ENCODE measurements at regions not wholly inside any gene's neighbourhood (a gene's known extent, or its start where the extent isn't known, plus 50 kb on each side); places are given as distances from the start of the nearest gene placed in this dataset.

DNA sequence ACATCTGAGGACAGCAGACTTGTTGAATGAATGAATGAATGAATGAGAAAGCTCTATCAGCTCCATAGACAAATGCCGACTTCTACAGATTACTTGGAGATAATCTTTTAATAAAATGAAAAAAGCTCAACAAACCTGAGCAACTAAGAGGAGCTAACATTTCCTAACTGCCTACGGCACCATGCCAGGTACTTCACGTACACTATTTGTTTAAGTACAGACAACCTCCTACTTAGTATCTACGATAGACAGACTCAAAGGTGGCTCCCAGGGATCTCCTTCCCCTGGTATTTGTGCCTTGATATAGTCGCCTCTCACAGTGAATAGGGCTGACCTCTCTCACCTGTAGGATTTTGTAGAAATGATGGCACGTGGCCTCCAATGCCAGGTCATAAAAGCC, 412.2 kb upstream of the FAT1 start:
- no peak for DNase-seq

DNA sequence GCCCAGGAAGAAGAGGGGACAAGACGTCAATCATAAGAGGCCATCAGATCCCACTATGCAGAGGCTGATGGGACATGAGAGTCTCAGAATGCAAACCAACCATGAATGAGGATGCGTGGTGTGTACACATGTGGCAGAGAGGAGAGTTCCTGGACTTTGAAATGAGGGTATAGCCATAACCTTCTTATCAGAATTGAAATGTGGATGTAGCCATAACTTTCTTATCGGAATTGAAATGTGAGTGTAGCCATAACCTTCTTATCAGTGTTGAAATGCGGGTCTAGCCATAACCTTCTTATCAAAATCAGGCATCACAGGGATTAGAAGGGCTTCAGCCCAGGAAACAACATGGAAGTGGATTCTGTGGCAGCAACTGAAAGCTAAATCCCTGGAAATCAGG, 415.5 kb upstream of the FAT1 start:
- DNase-seq, result no peak

DNA sequence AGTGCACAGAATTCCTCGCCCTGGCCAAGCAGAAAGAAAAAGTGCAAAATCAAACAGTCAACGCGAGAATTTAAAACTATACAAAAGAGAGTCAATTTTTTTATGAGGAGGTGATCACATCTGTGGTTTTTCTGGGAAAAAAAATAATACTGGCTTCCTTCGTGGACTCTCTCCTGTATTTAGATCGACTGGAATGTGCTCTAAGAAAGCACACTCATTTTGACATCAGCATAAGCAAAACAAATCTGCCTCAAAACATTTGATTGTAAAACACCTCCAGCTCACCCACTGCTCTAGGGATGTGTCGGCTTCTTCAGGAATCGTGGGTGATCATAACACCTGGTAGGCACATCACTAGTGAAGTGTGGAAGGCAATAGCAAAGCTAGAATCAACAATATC, 417.4 kb upstream of the FAT1 start:
- DNase-seq, result no peak

DNA sequence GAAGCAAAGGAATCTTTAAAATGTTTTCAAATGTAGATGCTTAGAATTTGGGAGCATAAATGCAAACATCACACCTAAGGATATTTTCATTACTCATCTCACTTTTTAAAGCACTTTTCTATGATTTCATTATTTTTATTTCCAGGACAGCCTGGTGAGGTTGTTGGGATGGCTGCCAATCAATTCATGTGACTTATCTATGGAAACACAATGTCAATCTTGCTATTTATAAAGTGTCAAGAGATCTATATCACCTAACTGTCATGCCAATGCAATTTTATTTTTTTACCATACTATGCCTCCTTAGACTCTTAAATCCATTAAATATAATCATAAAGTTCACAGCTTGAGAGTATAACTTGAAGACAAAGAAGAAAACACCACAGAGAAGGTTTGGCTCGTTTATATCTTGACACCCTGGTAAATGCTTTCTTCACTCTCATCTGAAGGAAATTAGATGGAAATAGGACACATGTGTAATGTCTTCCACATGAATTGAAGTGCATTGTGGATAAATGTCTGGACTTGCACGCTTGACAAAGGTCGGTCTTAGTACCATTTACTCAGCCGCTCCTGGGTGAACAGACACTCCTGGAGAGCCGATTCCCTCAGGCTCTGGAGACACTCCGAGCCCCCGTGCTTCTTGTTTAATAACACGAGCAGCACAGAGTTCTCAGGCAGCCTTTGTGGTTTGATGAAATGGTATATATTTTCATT, 425.7 kb upstream of the FAT1 start:
- no peak for DNase-seq

DNA sequence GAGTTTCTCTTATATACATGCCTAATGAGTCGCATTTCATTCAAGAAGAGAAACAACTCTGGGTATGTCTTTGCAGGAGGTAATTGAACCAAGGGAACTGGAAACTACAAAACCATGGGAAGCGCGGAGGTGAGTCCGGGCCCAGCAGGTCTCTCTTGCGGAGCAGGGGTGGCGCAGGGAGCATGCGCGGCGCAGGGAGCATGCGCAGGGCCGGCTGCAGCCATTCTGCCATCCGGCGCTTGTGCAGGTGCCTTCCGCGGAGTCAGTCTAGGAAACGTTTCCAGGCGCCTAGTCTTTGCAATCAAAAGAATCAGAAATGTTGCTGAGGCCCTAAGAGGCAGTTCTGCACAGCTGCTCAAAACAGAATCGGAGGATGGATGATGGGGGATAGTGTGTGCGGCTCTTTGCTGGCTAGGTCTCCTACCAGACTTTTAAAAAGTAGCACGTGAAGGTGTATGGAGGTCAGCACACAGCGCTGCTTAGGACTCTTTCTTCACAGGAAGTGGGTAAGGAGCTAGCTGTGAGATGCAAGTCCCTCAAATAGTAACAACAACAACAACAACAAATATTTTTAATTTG, 433.8 kb upstream of the FAT1 start:
- DNase-seq, result no peak

DNA sequence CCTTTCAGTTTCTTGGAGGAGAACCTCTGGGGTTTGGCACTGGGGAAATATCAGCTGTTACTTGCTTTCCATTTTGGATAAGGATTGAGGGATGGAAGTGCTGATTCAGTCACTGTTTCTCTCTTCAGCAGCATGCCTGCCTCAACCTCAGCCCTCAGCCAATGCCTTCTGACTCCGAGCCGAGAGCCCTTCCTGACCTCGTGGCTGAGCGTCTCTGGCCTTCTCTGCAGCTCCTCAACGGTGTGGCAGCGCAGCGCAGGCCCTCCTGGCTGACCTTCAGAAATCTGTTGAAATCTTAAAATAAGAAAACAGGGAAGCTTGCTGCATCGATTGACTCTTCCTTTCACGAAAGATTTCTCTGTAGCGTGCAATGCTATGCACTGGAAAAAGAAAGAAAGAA, 434.3 kb upstream of the FAT1 start:
- DNase-seq, result no peak

DNA sequence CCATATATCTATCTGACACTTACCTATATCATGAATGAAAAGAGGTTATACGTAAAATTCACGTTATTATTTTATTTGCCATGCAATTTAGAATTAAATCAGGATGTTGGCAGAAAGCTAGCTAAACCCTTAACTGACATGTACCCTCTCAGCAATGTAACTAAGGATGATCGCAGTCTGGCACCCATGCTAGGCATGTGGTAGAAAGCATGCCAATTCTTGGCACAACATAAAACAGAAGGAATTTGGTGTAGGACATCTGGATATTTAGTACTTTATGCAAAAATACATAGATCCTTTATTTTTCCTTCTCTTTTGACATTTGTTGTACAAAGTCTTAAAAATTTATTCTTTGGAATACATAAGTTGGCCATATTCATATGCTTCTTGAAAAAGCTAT, 436.8 kb upstream of the FAT1 start:
- no peak for DNase-seq

DNA sequence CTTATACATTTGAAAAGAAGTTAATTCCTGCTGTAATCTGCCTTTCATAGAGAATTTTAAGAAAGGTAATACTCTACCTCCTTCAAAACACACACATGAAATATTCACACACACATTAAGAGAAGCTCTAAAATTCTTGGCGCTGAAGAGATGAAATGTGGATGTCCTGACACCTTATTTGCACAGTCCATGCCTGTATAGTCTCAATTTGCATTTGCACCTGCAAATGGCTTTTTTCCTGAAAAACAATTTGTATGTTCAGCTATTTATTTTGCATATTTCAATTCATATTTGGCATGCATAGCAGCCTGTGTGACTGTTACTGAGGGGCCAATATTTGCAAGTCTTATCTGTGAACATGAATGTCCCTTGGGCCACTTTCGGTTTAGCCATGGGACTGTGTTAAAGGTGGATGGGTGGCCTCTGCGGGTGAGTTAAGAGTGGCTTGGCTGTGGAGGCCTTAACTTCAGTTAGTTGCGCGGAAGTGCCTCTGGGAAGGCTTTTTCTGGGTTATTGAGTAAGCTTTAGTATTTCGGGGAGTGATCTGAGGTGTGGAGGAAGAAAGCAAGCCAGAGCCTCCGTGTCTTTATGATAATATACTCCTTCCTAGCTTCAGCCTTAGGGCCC, 443.3 kb upstream of the FAT1 start:
- DNase-seq, result no peak

DNA sequence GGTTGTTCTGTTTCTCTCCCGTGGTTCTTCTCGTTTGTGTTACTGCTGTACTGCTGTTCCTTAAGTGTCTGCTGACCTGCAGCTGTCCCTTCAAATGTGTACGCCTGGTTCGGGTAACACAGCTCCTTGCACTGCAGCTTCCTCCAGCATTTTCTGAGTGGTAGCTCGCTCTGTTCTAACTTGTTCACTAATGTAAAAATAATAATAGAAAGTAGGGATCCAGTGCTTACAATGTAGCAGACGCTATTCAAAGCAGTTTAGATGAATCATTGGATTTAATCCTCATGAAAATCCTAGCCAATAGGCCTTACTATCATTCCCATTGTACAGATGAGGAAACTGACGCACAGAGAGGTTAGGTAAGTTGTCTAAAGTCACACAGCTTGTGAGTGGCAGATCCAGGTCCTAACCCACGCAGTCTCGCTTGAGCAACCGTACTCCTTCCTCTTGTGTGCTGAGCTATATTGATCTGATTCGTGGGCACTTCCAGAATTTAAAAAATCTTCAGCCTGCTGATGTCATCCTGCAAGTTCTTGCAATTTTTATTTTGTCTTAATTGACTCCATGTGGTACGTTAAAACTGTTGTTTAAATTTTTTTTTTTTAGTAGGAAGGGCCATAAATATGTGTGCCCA, 448.2 kb upstream of the FAT1 start:
- no peak for DNase-seq

DNA sequence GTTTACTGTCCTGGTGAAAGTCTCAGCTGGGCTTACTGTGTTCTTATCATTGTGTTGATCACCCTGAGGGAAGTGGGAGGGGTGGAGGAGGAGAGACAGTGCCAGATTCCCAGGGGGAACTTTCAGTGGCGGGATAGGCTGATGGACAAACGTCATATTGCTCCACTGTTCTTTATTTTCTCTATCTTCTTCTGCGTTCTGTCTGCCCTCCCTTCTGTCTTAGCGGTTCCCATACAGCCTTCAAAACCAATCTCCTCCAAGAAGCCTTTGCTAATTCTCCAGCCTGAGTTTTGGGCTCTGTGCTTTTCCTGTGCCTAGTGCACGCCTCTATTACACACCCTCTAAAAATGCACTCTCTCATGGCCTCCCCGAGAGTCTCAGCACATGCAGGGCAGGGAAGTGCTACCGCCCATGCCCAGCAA, 448.7 kb upstream of the FAT1 start:
- DNase-seq, result no peak

DNA sequence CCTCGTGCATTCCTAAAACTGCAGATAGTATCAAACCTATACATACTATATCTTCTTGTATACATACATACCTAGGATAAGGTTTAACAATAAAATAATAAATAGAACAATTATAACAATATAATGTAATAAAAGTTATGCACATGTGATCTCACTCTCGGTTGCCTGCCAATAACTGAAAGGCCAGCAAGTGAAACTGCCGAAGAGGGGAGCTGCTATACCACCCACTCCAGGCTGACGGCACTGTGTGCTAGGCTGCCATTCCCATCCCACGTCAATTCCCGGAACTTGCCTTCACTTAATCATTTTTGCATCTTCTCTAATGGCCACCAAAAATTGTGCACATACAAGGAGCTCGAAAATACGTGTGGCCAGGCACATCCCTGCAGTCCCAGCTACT, 451.1 kb upstream of the FAT1 start:
- no peak for DNase-seq

DNA sequence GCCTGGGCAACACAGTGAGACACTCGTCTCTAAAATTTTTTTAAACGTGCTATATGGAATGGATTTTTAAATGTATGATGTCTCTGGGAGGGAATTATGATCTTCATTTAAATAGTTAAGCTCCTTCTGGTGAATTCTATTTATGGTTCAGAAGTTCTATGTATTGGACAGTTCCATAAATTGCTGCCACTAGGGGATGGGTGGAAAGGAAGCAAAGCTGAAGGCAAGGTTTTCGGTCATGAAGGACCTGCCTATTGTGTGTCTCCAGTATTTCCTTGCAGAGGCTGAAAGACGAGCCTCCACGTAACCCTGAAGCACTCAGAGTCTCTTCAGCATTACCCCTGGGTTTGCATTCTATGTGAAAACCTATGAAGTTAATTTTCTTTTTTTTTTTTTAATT, 451.5 kb upstream of the FAT1 start:
- DNase-seq, result no peak

DNA sequence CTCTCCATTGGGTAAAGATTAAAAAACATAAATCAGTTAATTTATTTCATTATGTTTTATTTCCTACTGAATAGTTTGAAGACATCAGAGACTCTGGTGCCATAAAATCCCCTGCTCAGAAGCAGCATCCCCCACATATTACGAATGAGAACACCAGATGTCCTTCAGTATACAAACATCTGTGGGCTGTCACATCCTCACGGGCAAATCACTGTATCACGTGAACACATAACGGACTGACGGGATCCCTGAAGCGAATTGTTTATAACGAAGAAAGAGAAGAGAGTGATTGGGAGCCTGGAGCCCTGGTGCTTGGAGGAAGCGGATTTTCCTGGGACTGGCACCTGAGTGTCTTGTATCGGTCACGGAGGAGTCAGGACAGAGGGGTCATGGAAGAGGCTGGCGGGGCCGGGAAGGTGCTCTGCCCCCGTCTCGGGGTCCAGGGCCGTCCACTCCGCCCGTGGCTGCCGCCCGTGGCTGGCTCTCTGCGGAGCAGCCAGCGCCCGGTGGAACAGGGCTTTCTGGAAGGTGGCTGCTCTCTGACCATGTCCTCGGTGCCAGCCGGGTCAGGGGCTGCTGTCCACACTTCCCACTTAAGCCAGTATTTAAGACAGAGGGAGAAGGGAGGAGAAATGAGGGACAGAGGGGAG, 452.7 kb upstream of the FAT1 start:
- no peak for DNase-seq

DNA sequence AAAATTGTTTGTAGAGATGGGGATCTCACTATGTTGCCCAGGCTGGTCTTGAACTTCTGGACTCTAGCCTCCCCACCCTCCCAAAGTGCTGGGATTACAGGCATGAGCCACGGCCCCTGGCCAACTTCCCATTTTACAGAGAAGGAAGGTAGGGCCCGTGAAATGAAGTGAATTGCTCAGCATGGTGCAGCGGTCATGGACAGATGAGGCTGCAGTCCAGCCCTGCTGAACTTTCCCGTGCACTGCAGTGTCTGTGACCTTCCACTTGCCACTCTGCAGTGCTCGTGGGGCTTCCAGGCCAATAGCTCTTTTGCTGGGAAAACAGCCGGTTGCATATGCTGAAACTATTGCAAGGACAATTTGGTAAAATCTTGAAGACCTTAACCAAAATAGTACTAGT, 454.4 kb upstream of the FAT1 start:
- no peak for DNase-seq

DNA sequence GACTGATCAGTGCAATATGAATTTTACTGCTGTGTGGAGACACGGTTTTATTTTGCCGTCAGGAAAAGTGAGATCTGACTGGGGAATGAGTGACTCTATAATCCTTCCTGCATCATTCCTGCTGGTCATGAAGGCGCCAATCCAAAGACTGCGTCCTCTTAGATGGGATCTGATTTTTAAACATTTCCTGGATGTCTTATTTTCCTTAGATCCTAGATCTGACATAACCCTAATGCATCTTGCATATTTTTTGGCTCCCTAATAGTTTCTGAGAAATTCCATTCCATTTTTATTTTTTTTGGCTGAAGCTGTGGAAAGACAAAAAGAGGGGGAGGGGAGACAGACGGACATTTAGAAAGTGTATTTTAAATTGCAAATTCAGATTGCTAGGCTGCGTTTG, 454.9 kb upstream of the FAT1 start:
- DNase-seq, result no peak

DNA sequence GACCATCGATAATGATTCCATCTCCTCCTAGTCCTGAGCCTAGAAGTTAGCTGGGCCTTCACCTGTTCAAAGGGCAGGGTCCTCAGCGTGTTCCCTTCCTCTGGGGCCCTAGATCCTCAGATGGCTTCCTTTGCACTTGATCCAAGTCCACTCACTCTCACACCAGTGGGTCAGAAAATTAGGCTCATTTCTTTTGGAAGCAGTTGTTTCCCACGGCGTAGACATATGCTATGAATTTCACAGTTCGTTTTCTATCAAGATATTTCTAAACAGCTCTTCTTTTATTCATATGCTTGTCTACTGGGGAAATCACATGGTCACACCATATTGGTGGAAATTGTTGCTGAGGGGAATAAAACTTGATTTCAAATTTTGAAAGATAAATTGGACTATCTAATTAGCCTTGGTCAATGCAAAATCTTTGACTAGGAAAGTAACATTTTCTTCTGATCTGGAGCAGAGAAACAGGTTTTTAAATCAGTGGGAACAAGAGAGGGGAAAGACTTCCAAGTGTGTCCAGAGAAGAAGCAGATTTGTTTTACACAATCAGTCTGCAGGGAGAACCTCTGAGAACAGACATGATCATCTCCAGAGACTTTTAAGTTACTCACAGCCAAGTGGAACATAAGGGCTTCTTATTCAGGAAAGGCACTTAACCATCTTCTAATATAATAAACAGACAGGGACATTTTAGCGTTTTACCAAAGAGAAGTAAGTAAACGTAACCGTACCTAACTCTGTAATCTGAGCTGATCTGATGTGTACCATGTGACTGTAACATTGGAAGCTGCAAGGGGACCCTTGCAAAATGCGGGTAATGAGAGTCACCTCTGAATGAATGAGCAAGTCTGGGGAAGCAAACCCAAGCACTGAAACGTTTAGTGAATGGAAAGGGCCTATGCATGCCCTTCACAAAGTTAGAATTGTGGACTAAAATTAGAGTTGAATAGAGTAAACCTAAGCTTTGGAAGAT, 455.7 kb upstream of the FAT1 start:
- no peak for DNase-seq

DNA sequence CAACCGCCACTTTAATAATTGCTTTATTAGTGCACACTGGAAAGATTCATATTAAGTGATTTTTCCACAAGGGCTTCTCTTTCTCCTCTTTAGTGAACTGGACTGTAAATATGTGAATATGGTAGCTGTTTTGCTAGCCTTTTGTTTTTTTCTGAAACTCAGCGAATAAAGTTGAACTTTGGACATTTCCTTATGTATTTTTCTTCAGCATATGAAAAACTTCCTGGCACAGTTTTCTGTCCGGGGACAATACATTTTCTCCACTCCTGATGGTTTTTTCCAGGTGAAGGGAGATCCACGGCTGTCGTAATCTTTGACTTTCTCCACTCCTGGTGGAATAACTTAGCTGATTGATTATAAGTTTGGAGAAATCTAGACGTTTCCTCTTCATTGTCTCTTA, 457.4 kb upstream of the FAT1 start:
- DNase-seq, result no peak

DNA sequence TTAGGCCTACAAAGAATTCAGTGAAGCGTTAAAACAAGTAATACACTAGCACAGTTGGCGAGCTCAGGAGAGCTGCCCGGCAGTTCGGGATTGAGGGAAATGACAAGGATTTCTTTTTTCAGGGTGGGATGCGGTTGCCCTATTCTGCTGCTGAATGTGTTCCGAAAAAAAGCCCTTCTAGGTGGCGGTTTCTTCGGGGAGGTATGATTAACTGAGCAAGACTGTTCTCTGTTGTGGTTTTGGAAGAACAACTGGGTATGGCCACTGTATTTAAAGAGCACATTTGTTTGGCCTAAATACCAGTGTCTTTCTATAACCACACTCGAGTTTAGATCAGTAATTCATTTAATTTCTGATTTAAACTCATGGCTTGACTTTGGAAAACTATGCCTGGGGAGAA, 459.7 kb upstream of the FAT1 start:
- no peak for DNase-seq

DNA sequence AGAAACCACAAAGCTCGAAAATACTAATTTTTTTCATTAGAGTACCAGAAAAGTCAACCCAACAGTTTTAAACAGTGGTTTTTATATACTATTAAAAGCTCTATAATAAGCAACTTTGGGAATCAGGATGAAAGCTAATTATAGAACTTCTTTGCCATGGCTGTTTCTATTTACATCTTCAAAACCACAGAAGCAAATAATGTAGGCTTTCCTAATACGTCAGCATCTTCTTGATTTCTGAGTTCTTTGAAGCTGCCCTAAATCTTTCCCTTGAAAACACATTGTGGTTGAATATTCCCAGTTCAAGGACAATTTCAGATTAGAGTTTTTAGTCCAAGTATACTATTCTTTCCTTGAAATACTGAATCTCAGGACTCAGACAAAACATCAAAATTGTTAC, 460.2 kb upstream of the FAT1 start:
- DNase-seq, result no peak

DNA sequence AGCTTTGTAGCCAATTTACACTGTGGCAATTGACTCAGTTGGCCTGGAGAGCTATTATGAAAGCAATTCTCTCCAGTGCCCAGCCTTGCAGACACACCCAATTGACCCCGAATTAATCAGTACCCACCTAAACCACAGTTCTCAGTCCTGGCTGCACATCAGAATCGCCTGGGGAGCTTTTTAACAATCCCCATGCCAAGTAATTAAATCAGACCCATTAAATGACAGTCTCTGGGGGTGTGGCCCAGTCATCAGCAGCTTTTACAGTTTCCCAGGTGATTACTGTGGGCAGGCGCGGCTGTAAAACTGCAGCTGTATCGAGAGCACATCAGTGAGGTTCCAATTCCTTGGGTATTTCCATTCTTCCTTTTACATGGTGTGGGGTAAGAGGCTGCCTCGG, 460.9 kb upstream of the FAT1 start:
- DNase-seq, result no peak

DNA sequence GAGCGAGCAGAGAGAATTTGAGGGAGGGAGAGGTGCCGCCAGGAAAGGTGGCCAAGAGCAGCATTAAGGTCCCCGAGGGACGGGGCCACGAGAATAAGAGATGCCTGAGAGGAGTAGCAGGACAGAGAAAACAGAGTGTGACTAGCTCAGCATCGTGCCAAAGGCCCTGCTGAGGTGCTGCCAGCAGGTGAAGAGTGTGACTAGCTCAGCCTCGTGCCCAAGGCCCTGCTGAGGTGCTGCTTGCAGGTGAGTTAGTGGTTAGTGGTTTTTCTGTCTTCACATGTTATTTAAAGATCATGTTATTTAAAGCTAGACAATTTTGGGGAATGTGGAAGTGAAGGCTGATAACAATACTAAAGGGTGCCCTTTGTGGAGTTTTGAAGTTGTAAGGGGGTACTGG, 464.5 kb upstream of the FAT1 start:
- no peak for DNase-seq

DNA sequence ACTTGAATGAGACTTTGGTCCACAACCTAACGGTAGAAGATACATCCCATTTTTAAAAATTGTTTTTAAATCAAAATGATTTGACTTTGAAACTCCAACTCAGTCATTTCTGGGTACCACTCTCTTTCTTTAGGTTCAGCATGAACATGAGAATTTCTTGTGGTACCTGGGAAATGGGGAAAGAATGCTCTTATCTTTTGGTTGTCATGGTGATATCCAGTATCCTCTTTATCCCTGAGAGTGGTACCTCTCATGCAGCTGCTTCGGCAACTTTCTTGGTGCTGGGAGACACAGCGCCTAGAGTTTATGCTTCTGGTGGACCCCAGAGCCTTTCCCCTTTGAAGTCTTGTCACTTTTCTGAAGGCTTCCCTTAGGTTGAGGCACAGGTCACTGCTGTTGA, 465.1 kb upstream of the FAT1 start:
- DNase-seq, result no peak

DNA sequence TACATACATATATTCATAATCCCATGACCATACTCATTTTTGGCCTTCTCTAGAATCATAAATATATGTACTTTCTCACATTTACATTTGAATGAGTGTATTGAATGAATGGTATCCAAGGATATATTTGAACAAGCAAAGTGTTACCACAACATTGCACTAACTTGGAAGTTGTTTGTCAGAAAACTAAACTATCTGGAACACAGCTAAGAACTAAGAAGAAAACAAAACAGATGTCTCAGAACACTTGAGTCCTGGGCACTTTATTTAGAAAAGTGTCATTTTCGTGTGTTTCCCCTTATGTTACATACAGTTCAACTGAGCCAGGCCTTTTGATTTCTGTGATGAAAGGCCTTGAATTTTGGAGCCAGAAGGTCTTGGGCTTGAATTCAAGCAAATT, 466.7 kb upstream of the FAT1 start:
- DNase-seq, result no peak
